Upper lobe of right lung (tissue), 1 donor: ENCODE measurements at regions not wholly inside any gene's neighbourhood (a gene's known extent, or its start where the extent isn't known, plus 50 kb on each side); places are given as distances from the start of the nearest gene placed in this dataset.
A peak's percentile ranks its signal among the peaks of the same experiment; 100 is the strongest.
"Not testable (repeated sequence)": the region's sequence is repeated elsewhere in the genome, so short reads cannot be mapped to it uniquely, and the experiment has no call there.

ENCODE experiments used
- ATAC-seq: fragments of 200-7000 bp; cut with Tn5 transposase; one replicate; pipeline ENCODE4 v1.9.1; 2020; ENCODE audit warnings: mild to moderate bottlenecking, moderate library complexity
- DNase-seq: peaks from one replicate; pipeline ENCODE4 v3.0.0-alpha.2; 2020
- H3K27ac ChIP-seq: fragments of 200-600 bp; one replicate; pipeline ENCODE4 v1.8.0; 2022
- H3K27me3 ChIP-seq: fragments of 200-600 bp; one replicate; pipeline ENCODE4 v1.8.0; 2022; ENCODE audit warnings: mild to moderate bottlenecking
- H3K36me3 ChIP-seq: fragments of 200-600 bp; one replicate; pipeline ENCODE4 v1.8.0; 2022
- H3K4me1 ChIP-seq: fragments of 200-600 bp; one replicate; pipeline ENCODE4 v1.8.0; 2022
- H3K4me3 ChIP-seq: fragments of 200-600 bp; one replicate; pipeline ENCODE4 v1.8.0; 2022; ENCODE audit warnings: mild to moderate bottlenecking
- H3K9me3 ChIP-seq: fragments of 200-600 bp; one replicate; pipeline ENCODE4 v1.8.0; 2022
- intact Hi-C: fragments of 100-400 bp; cut with DNase I; formaldehyde crosslinking; loops from one replicate; pipeline ENCODE4 v1.11.0; 2022
- donor health status: DM: no; HTN: yes; CAD: no; lungs with severe emphysema.

- H3K36me3 ChIP-seq, H3K27ac ChIP-seq, H3K9me3 ChIP-seq, intact Hi-C loops, ATAC-seq, H3K27me3 ChIP-seq, H3K4me3 ChIP-seq, H3K4me1 ChIP-seq: not testable (repeated sequence)
- DNase-seq = peak; percentile 51
Measured at GRCh38 chr15:21174761-21175160, 265.5 kb downstream of the POTEB3 start.

DNA sequence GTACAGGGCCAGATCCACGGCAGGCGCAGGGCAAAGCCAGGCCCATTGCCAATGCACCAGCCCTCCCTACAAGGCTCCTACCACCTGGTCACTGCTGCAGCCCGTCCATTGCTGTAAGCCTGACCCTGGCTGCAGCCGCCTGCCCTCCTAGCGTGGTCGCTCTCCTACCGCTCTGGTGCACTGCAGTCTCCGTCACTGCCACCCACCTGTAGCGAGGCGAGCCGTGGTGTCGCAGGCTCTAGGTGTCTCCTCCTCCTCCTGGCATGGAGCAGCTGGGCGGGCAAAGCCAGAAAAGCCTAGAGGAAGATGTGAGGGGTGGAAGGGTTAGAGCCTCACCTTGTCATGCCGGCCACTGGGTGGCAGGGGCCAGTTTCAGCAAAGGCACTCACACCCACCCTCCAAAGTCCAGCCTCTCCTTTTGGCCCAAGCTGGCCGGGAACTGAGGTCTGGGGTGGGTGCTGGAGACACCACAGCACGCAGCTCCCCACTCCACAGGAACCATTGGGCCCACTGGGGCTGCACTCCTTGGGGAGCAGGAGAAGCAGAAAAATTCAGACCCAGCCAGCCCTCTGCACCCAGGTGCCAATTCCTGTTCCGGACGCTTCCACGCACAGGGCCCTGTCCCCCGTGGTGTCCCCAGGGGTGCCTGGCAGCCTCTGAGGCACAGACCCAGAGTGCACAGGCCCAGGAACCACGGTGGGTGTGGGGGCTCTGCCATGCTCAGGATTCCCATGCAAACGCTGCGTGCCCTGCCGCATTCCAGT is 285.3 kb upstream of the POTEB2 start:
- H3K27ac ChIP-seq, H3K9me3 ChIP-seq, H3K27me3 ChIP-seq, H3K4me1 ChIP-seq, H3K36me3 ChIP-seq, ATAC-seq, intact Hi-C loops, H3K4me3 ChIP-seq: not testable (repeated sequence)
- DNase-seq = peak; percentile 32

DNA sequence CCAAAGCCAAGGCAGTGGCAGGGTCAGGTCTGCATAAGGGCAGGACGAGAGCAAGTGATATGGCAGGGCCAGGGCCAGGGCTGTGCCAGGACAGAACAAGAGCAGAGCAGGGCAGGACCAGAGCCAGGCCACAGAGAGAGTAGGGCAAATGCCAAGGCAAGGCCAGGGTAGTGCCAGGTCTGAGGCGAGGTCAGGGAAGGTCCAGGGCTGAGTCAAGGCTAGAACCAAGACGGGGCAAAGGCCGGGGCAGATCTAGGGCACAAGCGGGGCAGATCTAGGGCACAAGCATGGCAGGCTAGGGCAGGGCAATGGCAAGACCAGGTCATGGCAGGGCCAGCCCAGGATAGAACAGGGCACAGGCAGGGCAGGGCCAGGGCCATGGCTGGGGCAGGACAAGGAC is 282.0 kb upstream of the POTEB2 start:
- intact Hi-C loops = not testable (repeated sequence)
- DNase-seq = peak; percentile 33

DNA sequence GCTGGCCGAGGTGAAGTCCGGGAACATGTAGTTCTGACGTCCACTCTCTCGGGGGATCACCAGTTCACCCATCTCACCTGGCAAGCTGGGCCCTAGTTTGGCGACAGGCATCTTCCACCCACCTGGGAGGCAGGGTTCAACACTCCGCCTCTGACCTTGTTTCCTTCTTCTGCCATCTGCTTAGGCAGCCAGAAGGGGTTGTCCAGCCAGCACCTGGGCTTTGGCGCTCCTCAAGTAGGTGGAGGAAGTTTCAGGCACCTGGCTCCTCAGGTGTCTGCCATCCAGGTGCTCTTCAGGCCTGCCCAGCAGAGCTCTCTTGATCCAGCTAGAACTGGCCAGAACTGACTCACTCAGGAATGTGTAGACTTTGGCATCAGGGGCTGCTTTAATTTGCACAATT is 267.8 kb upstream of the POTEB2 start:
- ATAC-seq, H3K27ac ChIP-seq, intact Hi-C loops, H3K4me3 ChIP-seq, H3K9me3 ChIP-seq, H3K27me3 ChIP-seq, H3K4me1 ChIP-seq, DNase-seq, H3K36me3 ChIP-seq: not testable (repeated sequence)

More for the DNA sequence above, 282.0 kb upstream of the POTEB2 start:
- H3K4me1 ChIP-seq, H3K9me3 ChIP-seq, H3K27me3 ChIP-seq, H3K36me3 ChIP-seq, ATAC-seq, H3K4me3 ChIP-seq, H3K27ac ChIP-seq: not testable (repeated sequence)

DNA sequence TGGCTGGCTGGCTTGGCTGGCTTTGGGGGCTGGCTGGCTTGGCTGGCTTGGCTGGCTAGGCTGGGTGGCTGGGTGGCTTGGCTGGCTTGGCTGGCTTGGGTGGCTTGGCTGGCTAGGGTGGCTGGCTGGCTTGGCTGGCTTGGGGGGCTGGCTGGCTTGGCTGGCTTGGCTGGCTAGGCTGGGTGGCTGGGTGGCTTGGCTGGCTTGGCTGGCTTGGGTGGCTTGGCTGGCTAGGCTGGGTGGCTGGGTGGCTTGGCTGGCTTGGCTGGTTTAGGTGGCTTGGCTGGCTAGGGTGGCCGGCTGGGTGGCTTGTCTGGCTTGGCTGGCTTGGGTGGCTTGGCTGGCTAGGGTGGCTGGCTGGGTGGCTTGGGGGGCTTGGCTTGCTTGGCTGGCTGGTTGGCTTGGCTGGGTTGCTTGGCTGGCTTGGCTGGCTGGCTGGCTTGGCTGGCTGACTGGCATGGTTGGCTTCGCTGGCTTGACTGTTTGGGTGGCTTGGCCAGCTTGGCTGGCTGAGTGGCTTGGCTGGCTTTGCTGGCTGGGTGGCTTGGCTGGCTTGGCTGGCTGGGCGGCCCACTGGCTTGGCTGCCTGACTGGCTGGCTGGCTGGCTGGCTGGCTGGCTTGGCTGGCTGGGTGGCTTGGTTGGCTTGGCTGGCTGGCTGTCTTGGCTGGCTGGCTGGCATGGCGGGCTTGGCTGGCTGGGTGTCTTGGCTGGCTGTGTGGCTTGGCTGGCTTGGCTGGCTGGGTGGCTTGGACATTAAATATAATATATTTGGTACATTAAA is 246.3 kb upstream of the POTEB2 start:
- peak; percentile 55 for ATAC-seq
- H3K4me3 ChIP-seq, H3K27me3 ChIP-seq, H3K9me3 ChIP-seq, intact Hi-C loops, H3K4me1 ChIP-seq, H3K36me3 ChIP-seq, H3K27ac ChIP-seq: not testable (repeated sequence)
- peak; percentile 71 for DNase-seq

DNA sequence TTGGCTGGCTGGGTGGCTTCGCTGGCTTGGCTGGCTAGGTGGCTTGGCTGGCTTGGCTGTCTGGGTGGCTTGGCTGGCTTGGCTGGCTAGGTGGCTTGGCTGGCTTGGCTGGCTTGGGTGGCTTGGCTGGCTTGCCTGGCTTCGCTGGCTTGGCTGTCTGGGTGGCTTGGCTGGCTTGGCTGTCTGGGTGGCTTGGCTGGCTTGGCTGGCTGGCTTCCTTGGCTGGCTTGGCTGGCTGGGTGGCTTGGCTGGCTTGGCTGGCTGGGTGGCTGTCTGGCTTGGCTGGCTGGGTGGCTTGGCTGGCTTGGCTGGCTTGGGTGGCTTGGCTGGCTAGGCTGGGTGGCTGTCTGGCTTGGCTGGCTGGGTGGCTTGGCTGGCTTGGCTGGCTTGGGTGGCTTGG is 245.7 kb upstream of the POTEB2 start:
- peak; percentile 82 for DNase-seq
- H3K4me1 ChIP-seq = not testable (repeated sequence)

DNA sequence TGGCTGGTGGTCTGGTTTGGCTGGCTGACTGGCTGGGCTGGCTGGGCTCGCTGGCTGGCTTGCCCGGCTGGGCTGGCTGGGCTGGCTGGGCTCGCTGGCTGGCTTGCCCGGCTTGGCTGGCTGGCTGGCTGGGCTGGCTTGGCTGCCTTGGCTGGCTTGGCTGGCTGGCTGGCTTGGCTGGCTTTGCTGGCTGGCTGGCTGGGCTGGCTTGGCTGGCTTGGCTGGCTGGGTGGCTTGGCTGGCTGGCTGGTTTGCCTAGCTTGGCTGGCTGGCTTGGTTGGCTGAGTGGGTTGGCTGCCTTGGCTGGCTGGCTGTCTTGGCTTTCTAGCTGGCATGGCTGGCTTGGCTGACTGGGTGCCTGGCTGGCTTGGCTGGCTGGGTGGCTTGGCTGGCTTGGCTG is 245.1 kb upstream of the POTEB2 start:
- H3K27me3 ChIP-seq, H3K9me3 ChIP-seq, H3K4me3 ChIP-seq, ATAC-seq, H3K36me3 ChIP-seq, H3K27ac ChIP-seq, H3K4me1 ChIP-seq, intact Hi-C loops: not testable (repeated sequence)
- peak; percentile 64 for DNase-seq

More for the DNA sequence above, 245.7 kb upstream of the POTEB2 start:
- ATAC-seq, H3K36me3 ChIP-seq, H3K9me3 ChIP-seq, intact Hi-C loops, H3K27ac ChIP-seq, H3K4me3 ChIP-seq, H3K27me3 ChIP-seq: not testable (repeated sequence)

- H3K4me3 ChIP-seq, H3K27me3 ChIP-seq, H3K4me1 ChIP-seq, intact Hi-C loops, H3K27ac ChIP-seq, H3K36me3 ChIP-seq, H3K9me3 ChIP-seq: not testable (repeated sequence)
- ATAC-seq (peak; percentile 62), DNase-seq (peak; percentile 94)
Measured at GRCh38 chr15:21110187-21110804, 244.2 kb upstream of the POTEB2 start.

GRCh38 chr15:21108384-21108783 is 242.3 kb upstream of the POTEB2 start:
- H3K27me3 ChIP-seq, H3K4me1 ChIP-seq, H3K4me3 ChIP-seq, intact Hi-C loops, H3K9me3 ChIP-seq, DNase-seq, H3K27ac ChIP-seq, H3K36me3 ChIP-seq: not testable (repeated sequence)
- peak; percentile 32 for ATAC-seq

- H3K4me1 ChIP-seq, H3K36me3 ChIP-seq, H3K27me3 ChIP-seq, H3K27ac ChIP-seq, H3K4me3 ChIP-seq, H3K9me3 ChIP-seq, intact Hi-C loops: not testable (repeated sequence)
- DNase-seq = peak; percentile 91
- peak; percentile 86 for ATAC-seq
Measured at GRCh38 chr15:21107399-21108381, 241.6 kb upstream of the POTEB2 start.

GRCh38 chr15:21096599-21096998 is 230.5 kb upstream of the POTEB2 start:
- intact Hi-C loops, H3K27me3 ChIP-seq, H3K9me3 ChIP-seq, H3K4me1 ChIP-seq, H3K27ac ChIP-seq, H3K4me3 ChIP-seq, H3K36me3 ChIP-seq, ATAC-seq, DNase-seq: not testable (repeated sequence)

GRCh38 chr15:21079544-21079943 is 213.4 kb upstream of the POTEB2 start:
- ATAC-seq = peak; percentile 32
- H3K4me3 ChIP-seq, DNase-seq, intact Hi-C loops, H3K36me3 ChIP-seq, H3K9me3 ChIP-seq, H3K4me1 ChIP-seq, H3K27ac ChIP-seq, H3K27me3 ChIP-seq: not testable (repeated sequence)

- H3K4me1 ChIP-seq, intact Hi-C loops, H3K9me3 ChIP-seq, ATAC-seq, DNase-seq, H3K36me3 ChIP-seq, H3K4me3 ChIP-seq, H3K27ac ChIP-seq, H3K27me3 ChIP-seq: not testable (repeated sequence)
Measured at GRCh38 chr15:21068917-21069316, 202.8 kb upstream of the POTEB2 start.
